GM19455 (cell line): ENCODE measurements at regions not wholly inside any gene's neighbourhood (a gene's known extent, or its start where the extent isn't known, plus 50 kb on each side); places are given as distances from the start of the nearest gene placed in this dataset.

ENCODE experiments used
- ATAC-seq: cut with Tn5 transposase; IDR thresholded peaks from one replicate; pipeline ENCODE4 v1.9.1; 2021; ENCODE audit not compliant: unreplicated experiment

GRCh38 chr2:45182667-45183295 lies 173.5 kb upstream of the SIX2 start:
- ATAC-seq: no peak

- no peak for ATAC-seq
Measured at GRCh38 chr2:45180779-45181178, 171.5 kb upstream of the SIX2 start.

DNA sequence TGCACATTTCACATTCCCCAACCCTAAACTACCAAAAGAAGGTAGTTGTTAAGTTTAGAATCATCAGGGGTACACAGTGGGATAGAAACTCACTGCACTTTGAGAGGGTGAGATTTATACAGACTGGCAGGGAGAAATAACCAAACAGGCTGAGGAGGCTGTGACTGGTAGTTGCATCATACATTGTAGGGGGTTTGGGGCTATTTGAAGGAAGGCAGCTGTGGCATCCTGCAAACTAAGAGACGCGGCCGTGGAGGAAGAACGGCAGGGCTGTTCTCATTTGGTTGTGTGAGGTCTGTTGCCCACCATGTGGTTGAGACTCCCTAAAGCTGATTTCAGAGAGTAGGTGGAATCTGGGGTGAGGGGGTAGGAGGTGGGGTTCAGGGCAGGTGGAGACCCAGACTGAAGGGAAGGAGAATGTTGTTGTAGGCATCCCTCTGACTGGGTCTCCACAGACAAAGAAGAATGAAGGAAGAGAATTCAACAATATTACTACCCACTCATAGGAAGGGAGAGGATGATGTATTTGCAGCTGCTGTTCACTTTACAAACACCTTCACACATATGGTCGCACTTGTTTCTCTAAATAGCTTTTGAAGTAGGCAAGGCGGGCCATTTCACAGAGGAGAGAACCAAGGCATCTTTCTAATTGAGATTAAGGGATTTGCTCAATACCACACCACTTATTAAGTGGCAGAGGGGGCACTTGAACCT lies 170.9 kb upstream of the SIX2 start:
- no peak for ATAC-seq

DNA sequence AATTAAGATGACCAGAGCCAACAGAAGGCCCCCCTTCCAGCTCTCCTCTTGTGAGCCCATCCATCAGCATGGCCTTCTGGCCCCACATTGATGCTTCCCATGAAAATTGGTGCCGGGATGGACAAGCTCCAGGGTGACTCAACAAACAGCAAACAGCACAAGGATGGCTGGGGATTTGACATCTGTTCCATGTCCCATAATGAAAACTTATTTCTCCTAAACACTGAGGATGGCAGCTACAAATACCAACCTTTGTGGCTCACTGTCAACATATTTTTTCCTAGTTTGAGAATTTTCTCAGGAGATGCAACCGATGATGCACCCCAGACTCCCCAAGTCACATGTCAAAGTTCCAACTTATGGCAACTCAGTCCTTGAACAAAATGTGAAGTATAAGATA lies 169.6 kb upstream of the SIX2 start:
- no peak for ATAC-seq

GRCh38 chr2:45178359-45178758 lies 169.1 kb upstream of the SIX2 start:
- ATAC-seq: no peak

DNA sequence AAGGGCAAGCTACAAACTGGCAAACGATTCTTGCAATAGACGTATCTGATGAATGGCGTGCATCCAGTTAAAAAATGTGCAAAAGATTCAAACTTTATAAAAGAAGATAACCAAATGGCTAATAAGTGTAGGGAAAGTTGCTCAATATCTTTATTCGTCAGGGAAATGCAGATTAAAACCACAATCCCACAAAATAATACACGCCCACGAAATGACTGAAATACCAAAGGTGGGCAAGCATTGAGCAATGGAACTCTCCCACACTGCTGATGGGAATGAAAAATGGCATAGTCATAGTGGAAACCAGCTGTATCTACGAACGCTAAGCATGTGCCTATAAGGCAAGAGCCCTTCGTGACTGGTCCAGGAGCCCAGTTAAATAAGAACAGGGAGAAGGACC lies 168.6 kb upstream of the SIX2 start:
- ATAC-seq: no peak

- no peak for ATAC-seq
Measured at GRCh38 chr2:45176390-45176789, 167.1 kb upstream of the SIX2 start.

DNA sequence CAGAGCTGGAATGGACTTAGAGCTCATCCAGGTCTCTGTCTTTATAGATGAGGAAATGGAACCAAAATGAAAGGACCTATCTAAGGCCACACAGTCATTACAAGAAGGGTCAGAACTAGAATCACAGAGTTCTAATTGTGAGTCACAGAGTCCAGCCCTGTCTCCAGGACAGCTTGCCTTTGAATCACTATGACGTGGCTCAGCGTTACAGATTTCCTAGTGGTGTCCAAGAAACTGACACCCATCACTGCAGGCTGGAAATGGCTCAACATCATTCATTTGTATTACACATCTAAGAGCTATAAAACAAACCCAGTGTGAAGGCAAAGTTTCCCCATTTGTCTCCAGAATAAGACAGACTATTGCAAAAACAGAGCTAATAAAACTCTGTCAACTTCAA lies 164.3 kb upstream of the SIX2 start:
- no peak for ATAC-seq

DNA sequence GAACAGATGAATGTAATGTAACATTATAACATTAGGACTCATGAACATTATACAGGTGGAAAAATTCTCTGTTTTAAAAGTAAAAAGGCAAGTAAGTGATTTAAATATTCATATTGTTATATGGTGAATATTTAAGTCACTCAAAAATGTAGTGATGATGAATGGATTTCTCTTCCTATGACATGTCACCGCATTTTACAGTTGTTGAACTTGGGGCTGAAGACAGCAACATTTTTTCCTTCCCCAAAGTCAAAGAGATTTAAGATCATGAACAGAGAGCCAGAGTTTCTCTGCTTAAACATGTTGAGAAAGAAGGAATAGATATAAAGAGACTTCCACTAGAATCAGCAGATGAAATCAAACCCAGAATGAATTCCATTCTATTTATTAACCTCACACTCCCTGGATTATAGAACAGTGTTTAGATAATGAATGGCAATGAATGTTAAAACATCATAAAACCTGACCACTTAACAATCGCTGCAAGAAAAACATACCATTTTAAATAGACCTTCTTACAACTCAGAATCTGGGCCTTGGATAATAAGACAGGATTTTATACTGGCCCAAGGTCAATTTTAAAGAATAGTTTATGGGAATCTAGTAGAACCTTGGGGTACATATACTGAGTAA lies 163.6 kb upstream of the SIX2 start:
- ATAC-seq: no peak

GRCh38 chr2:45172142-45172541 lies 162.9 kb upstream of the SIX2 start:
- no peak for ATAC-seq

- no peak for ATAC-seq
Measured at GRCh38 chr2:45171136-45171501, 161.9 kb upstream of the SIX2 start.

DNA sequence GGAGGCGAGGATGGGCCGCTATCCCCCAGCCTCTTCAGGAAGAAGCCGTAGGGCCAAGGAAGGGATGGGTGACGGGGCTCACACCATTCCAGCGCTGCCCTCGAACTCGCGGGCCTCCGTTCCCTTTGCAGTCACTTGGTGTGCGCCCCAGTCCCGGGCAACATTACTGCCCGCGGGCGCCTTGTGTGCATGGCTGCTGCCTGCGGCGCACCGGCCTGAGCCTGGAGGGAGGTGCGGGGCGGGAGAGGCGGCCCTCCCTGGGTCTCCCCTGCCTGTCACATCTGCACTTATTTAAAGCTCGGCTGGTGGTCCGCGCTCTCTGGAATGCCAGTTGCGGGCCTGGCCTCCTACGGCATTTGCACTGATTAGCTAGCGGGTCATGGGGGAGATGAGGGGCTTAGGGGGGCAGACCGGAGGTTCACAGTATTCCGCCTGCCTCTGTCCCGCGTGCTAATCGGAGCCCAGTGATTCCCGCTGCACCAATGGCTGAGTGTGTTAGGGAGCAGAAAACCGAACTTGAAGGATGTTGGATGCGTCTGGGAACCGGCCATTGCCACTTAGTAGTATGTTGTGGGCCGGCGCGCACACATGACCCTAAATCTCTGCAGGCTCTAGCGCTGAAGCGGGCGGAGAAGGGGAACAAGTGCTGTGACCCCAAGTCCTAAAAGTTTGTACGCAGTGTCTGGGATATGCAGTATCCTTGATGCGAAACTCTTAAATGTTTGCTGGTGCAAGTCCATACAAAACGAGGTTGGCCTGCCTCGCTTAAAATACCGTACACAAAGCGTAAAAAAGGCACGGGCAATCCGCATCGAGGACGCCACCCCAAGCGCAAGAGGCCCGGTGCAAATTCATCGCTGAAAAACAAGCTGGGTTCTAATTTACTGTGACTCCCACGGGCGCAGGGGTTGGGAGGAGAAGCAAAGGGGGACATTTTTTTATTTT lies 161.2 kb upstream of the SIX2 start:
- no peak for ATAC-seq

- no peak for ATAC-seq
Measured at GRCh38 chr2:45169339-45170190, 160.3 kb upstream of the SIX2 start.

GRCh38 chr2:45168711-45169338 lies 159.6 kb upstream of the SIX2 start:
- no peak for ATAC-seq

DNA sequence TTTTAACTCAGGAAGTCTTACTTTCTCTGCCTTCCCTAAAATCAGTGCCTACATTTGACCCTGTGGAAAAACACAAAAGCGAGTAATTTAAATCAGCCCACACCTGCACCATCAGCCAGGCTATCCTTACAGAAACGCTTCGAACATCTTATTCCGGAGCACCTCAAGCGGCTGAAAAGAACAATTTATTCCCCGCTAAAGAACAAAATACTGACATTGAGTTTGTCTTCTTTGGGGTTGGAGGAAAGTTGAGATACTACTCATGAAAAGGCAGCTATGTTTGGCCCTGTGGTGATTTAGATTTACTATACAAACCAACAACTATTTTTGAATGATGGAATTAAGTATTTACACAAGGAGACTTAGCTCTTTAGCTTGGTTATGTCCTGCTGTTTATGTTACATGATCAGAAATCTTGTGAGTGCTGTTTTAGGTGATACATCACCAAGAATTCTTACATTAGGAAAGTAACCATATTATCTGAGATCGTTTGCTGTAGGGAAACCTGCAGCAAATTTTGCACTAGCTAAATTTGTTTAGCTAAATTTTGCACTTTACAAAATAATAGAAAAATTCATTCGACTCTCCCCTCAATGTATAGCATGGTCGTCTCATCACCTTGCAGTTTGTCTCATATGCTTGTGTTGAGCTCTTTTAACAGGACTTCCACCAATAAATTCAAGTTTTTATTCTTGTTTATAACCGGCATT lies 158.8 kb upstream of the SIX2 start:
- ATAC-seq: no peak

GRCh38 chr2:45166229-45166890 lies 157.1 kb upstream of the SIX2 start:
- no peak for ATAC-seq

- ATAC-seq: no peak
Measured at GRCh38 chr2:45162711-45163110, 153.5 kb upstream of the SIX2 start.

DNA sequence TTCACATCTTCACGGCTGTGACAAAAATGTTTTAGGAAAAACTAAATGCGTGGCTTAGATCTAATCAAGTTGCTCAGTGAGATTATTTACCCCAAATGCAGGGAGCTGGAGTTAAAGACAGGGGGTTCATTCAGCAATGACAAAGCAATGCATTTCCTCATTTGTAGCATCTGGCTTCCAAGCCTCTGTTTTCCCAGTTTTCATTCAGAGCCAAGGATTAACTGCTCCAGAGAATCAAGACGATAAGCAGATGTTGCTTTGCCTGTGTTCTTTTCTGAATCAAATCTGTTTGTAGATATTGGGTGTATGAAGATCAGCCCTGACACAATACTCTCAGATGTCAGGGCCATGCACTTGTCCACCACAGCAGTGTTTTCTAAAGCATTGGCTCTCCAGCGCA lies 147.4 kb upstream of the SIX2 start:
- no peak for ATAC-seq

DNA sequence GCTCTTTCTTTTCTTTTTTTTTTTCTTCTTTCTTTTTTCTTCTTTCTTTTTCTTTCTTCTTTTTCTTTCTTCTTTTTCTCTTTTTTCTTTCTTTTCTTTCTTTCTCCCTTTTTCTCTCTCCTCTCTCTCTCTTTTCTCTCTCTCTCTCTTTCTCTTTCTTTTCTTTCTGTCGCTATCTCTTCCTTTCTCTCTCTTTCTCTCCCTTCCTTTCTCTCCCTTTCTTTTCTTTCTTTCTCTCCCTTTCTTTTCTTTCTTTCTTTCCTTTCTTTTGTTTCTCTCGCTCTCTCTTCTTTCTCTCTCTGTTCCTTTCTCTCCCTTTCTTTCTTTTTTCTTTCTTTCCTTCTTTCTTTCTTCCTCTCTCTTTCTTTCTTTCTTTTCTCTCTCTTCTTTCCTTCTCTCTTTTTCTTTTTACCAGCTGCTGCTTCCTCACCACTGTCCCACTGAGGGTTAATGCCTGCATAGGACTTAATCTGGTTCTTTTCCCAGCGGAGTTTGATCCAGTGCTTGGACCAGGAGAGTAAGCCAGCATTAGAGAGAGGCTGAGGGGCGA lies 145.4 kb upstream of the SIX2 start:
- ATAC-seq: no peak
